GM13976 (cell line): ENCODE measurements at regions not wholly inside any gene's neighbourhood (a gene's known extent, or its start where the extent isn't known, plus 50 kb on each side); places are given as distances from the start of the nearest gene placed in this dataset.

Experiments used
- DNase-seq: peaks from one replicate; pipeline ENCODE4 v3.0.0; 2012; ENCODE audit warnings: low spot score
- in situ Hi-C: fragments of 300-500 bp; cut with MboI; formaldehyde crosslinking; loops from one replicate; pipeline ENCODE4 v1.12.0; 2022; ENCODE audit warnings: low sequenced_read_pairs, mixed read lengths, inconsistent platforms; ENCODE audit not compliant: unreplicated experiment
- TF ChIP-seq, protein P1 (sequence below): IDR thresholded peaks from 2 replicates; pipeline ENCODE4 v1.5.1; 2012; ENCODE audit warnings: borderline replicate concordance, mild to moderate bottlenecking; ENCODE audit not compliant: insufficient read depth; ENCODE audit errors: extremely low read depth, missing control alignments, control extremely low read depth

DNA sequence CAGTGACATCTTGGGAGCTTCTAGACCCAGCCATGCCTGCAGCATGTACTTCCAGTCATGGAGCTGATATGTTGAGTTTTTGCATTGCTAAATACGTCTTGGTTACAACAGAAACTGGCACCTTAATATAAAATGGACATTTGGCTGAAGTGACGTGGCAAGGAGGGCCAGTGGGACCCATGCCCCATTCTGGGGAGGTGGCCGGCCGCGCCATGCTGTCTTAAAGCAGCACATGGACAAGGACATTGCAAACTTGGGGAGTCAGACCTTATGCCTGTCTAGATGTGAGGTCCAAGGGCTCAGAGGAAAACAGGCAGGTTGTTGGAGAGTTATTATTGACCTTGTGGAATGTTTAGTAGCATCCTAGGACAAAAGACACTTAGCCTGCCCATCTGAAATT, 588.0 kb upstream of the CDH4 start:
- no peak for DNase-seq
- in situ Hi-C loops, result no loop called here
- TF ChIP-seq, protein P1, sequence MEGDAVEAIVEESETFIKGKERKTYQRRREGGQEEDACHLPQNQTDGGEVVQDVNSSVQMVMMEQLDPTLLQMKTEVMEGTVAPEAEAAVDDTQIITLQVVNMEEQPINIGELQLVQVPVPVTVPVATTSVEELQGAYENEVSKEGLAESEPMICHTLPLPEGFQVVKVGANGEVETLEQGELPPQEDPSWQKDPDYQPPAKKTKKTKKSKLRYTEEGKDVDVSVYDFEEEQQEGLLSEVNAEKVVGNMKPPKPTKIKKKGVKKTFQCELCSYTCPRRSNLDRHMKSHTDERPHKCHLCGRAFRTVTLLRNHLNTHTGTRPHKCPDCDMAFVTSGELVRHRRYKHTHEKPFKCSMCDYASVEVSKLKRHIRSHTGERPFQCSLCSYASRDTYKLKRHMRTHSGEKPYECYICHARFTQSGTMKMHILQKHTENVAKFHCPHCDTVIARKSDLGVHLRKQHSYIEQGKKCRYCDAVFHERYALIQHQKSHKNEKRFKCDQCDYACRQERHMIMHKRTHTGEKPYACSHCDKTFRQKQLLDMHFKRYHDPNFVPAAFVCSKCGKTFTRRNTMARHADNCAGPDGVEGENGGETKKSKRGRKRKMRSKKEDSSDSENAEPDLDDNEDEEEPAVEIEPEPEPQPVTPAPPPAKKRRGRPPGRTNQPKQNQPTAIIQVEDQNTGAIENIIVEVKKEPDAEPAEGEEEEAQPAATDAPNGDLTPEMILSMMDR, result no peak

DNA sequence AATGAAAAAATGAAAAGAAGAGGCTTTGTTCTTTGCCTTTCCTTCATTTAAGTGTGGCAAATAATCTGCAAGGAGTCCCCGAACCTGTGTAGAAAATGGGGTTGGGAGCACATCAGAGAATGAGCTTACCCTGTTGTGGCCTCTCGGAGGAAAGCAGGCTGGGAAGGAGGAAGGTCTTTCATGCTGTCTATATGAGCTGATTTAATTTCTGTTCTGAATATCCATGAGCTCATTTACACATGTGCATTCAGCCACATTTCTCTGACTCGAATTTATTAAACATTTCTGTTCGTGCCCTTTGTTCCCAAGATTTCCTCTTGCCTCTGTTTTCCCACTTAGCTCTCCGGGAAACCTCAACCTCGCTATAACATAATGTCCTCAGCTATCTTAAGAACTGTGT, 584.4 kb upstream of the CDH4 start:
- no peak for DNase-seq
- in situ Hi-C loops, result no loop called here
- TF ChIP-seq, protein P1, result no peak

DNA sequence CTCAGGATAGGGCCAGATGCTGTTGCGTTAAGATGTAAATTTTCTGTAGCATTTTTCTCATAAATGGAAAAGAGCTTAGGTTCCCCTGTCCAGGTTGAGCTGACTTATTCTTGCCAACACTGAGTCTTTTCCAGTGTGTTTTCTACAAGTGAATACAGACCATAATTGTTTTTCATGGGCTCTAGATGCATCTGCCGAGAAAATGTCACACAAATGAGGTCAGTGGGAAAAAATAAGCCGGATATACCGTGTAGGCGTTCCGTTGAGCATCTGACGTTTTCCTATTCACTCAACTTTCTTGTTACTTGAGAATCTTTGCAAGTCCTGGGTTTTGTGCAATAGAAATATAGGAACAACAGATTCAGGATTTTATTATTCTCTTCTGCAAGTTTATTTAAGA, 582.9 kb upstream of the CDH4 start:
- in situ Hi-C loops, result no loop called here
- TF ChIP-seq, protein P1, result no peak
- DNase-seq, result no peak

DNA sequence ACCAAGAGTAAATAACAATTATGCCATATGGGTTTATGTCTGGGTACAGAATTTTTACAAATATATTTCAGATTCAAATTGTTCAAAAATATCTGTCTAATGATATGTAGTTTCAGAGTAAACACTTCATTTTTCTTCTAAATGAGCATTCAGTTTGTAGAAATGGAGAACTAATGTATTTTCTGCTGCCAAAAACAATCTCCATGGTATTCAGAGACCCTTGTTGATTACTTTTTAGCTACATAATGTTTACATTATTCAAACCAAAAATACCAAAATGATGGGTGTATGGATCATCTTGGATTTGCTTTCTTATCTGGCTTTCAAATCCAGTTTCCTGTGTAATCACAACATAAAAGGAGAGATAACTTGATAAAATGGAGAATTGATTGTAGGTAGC, 576.0 kb upstream of the CDH4 start:
- in situ Hi-C loops, result no loop called here
- no peak for DNase-seq
- TF ChIP-seq, protein P1, result no peak

DNA sequence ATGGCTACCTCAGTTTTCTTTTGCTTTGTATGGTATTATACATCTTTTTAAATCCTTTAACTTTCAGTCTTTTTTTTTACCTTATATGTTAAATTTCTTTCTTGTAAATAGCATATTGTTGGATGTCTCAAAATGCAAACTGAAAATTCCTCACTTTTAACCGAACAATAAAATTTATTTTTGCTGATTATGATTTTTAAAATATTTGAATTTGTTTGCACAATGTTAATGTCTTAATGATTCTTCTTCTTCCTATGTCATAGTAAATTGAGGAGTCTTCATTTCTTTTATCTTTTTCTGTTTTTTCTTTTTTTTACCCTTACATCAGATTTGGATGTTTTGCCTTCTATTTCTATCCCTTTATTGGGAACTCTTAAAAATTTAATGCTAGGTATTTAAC, 574.2 kb upstream of the CDH4 start:
- in situ Hi-C loops, result no loop called here
- TF ChIP-seq, protein P1, result no peak
- no peak for DNase-seq

DNA sequence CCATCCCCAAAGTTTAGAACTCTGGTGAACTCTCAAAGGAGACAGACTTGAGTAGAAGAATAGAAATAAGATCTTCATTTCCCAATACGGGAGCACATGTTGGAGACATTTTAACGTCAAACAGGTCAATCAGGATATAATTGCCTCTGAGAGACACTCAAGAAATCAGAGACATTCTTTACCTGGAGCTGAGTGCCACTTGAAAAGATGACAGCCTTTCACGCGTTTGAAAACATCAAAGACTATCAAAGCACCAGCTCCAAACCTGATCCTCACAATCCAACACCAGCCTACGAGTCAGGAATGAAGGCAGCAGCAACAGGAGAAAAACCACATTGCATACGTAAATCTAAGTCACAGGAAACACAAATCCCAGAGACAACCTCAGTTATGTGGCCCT, 571.5 kb upstream of the CDH4 start:
- in situ Hi-C loops, result no loop called here
- TF ChIP-seq, protein P1, result no peak
- no peak for DNase-seq

- TF ChIP-seq, protein P1, result no peak
- no peak for DNase-seq
- in situ Hi-C loops, result no loop called here
Measured at GRCh38 chr20:60687213-60687612, 564.8 kb upstream of the CDH4 start.
